Ovary (tissue), 7 donors: ENCODE measurements at regions not wholly inside any gene's neighbourhood (a gene's known extent, or its start where the extent isn't known, plus 50 kb on each side); places are given as distances from the start of the nearest gene placed in this dataset.

Experiments
- DNase-seq, 5 donors: peaks; one replicate each; pipeline ENCODE4 v3.0.0-alpha.2; 2019 to 2020
- H3K27ac ChIP-seq, 2 donors: fragments of 200-600 bp; one replicate each; pipeline versions ENCODE4 v1.5.1 to v1.8.0; 2019 to 2022
- H3K27me3 ChIP-seq: fragments of 200-600 bp; one replicate; pipeline ENCODE4 v1.8.0; 2022
- H3K36me3 ChIP-seq: fragments of 200-600 bp; sonication (generic); one replicate; pipeline ENCODE4 v1.5.1; 2019
- H3K4me1 ChIP-seq: one replicate; pipeline ENCODE4 v1.8.1; 2013; ENCODE audit warnings: mild to moderate bottlenecking, moderate library complexity; ENCODE audit not compliant: insufficient read depth
- H3K4me3 ChIP-seq: fragments of 200-600 bp; sonication (generic); one replicate; pipeline ENCODE4 v1.5.1; 2017
- H3K9me3 ChIP-seq, 2 donors: fragments of 200-600 bp in 1 of 2; sonication (generic) in 1 of 2; one replicate each; pipeline versions ENCODE4 v1.5.1 to v1.8.1; 2013 to 2019; ENCODE audit warnings: mild to moderate bottlenecking in 1 of 2, moderate library complexity in 1 of 2
- CTCF ChIP-seq, 3 donors: fragments of 450-650 bp in 2 of 3; fragments of 200-600 bp in 1 of 3; IDR thresholded peaks; one replicate each; pipeline versions ENCODE4 v1.5.1 to v1.8.0; 2016 to 2022; ENCODE audit warnings: antibody characterized with exemption in 3 of 3, mild to moderate bottlenecking in 1 of 3
- EP300 ChIP-seq: sonication (generic); formaldehyde crosslinking; IDR thresholded peaks from one replicate; pipeline ENCODE4 v1.6.1; 2017; ENCODE audit warnings: antibody characterized with exemption
- POLR2A ChIP-seq: fragments of 450-650 bp; IDR thresholded peaks from one replicate; pipeline ENCODE4 v1.6.1; 2017; ENCODE audit warnings: antibody characterized with exemption, mild to moderate bottlenecking, moderate library complexity
- WGBS, 3 donors: extraction: QIAGEN DNeasy Blood & Tissue Kit in 1 of 3; methylation state at CpG; one replicate each; pipeline versions ENCODE4 v1.1.5 to v1.1.7; 2013 to 2017; 5-methylcytosine and 5-hydroxymethylcytosine counted together
- intact Hi-C, 4 donors: fragments of 100-400 bp; cut with DNase I; formaldehyde crosslinking; loops; one replicate each; pipeline versions ENCODE4 v1.11.0 to v1.15.1; 2022 to 2023
- donor health status: DM: no; HTN: no; CAD: no; lungs with moderate emphysema.
- donor health status: DM: no; HTN: no; CAD: no.
- donor health status: Bipolar disorder and iron deficiency.
- donor health status: DM: no; HTN: no; CAD: no.
- donor health status: DM: yes; HTN: yes; CAD: no.

GRCh38 chr12:127642208-127642607 lies 624.8 kb upstream of the TMEM132C start:
- TF ChIP-seq EP300 (no peak), CTCF (IDR thresholded peaks at IDR 0.05) (no peak), POLR2A (no peak)
- 43 to 67% (median 47%) methylated on average over 8 of the region's 8 CpGs for WGBS, 3 donors
- H3K4me3 ChIP-seq: no peak overlapping the region
- intact Hi-C loops: no loop called here
- H3K27me3 ChIP-seq: no peaks in the 10 kb centered on the region
- no peak for DNase-seq
- no peaks in the 10 kb centered on the region for H3K9me3 ChIP-seq
- no peaks in the 10 kb centered on the region for H3K4me1 ChIP-seq
- H3K27ac ChIP-seq: no peak overlapping the region
- no peaks in the 10 kb centered on the region for H3K36me3 ChIP-seq

- no peak for DNase-seq
- H3K4me1 ChIP-seq: no peaks in the 10 kb centered on the region
Measured at GRCh38 chr12:127648321-127648720, 618.6 kb upstream of the TMEM132C start.

GRCh38 chr12:127649961-127650360 lies 617.0 kb upstream of the TMEM132C start:
- H3K27me3 ChIP-seq: no peaks in the 10 kb centered on the region
- H3K9me3 ChIP-seq: no peaks in the 10 kb centered on the region
- H3K36me3 ChIP-seq: no peaks in the 10 kb centered on the region
- intact Hi-C loops: no loop called here
- no peak for DNase-seq
- 36 to 44% (median 36%) methylated on average over 2 of the region's 2 CpGs for WGBS, 3 donors
- no peak overlapping the region for H3K4me3 ChIP-seq
- no peak overlapping the region for H3K27ac ChIP-seq
- no peaks in the 10 kb centered on the region for H3K4me1 ChIP-seq
- TF ChIP-seq CTCF (IDR thresholded peaks at IDR 0.05): no peak
- no peak for TF ChIP-seq POLR2A
- no peak for TF ChIP-seq EP300

More at GRCh38 chr12:127648321-127648720, 618.6 kb upstream of the TMEM132C start:
- Histone ChIP-seq H3K27ac (no peak overlapping the region), H3K27me3 (no peaks in the 10 kb centered on the region), H3K9me3 (no peaks in the 10 kb centered on the region), H3K36me3 (no peaks in the 10 kb centered on the region), H3K4me3 (no peak overlapping the region)
- TF ChIP-seq POLR2A (no peak), CTCF (IDR thresholded peaks at IDR 0.05) (no peak), EP300 (no peak)
- intact Hi-C loops: no loop called here
- WGBS, 3 donors: 69 to 77% (median 71%) methylated on average over 5 of the region's 5 CpGs

GRCh38 chr12:127650626-127651025 lies 616.3 kb upstream of the TMEM132C start:
- H3K27ac ChIP-seq: no peak overlapping the region
- no peak overlapping the region for H3K4me3 ChIP-seq
- H3K4me1 ChIP-seq: no peaks in the 10 kb centered on the region
- intact Hi-C loops: no loop called here
- TF ChIP-seq POLR2A (no peak), CTCF (IDR thresholded peaks at IDR 0.05) (no peak), EP300 (no peak)
- no peak for DNase-seq
- no peaks in the 10 kb centered on the region for H3K27me3 ChIP-seq
- H3K36me3 ChIP-seq: no peaks in the 10 kb centered on the region
- no peaks in the 10 kb centered on the region for H3K9me3 ChIP-seq
- WGBS, 3 donors: 40 to 49% (median 46%) methylated on average over 5 of the region's 5 CpGs

GRCh38 chr12:127652281-127652680 lies 614.7 kb upstream of the TMEM132C start:
- Histone ChIP-seq H3K27me3 (no peaks in the 10 kb centered on the region), H3K36me3 (no peaks in the 10 kb centered on the region), H3K4me1 (no peaks in the 10 kb centered on the region), H3K27ac (no peak overlapping the region), H3K4me3 (no peak overlapping the region), H3K9me3 (no peaks in the 10 kb centered on the region)
- no peak for DNase-seq
- WGBS, 3 donors: 82 to 88% (median 87%) methylated on average over 4 of the region's 4 CpGs
- intact Hi-C loops: no loop called here
- TF ChIP-seq CTCF (IDR thresholded peaks at IDR 0.05) (no peak), EP300 (no peak), POLR2A (no peak)
